Stimulated activated naive B cell treated with anti-CD40 and anti-IgM and Interleukin-4, amounts not matched to agents 10 μg/mL and 1 μg/mL and 100 μg/mL, for 72 hours (primary cell): ENCODE measurements at regions not wholly inside any gene's neighbourhood (a gene's known extent, or its start where the extent isn't known, plus 50 kb on each side); places are given as distances from the start of the nearest gene placed in this dataset.

ENCODE experiments used
- ATAC-seq, 2 donors: fragments of 150-1000 bp; cut with Tn5 transposase; replicated peaks; 2 replicates each; pipeline ENCODE4 v1.10.0; 2021; ENCODE audit warnings: moderate library complexity in 1 of 2
- DNase-seq: peaks from one replicate; pipeline ENCODE4 v3.0.0; 2021
- H3K27ac Mint-ChIP-seq: one replicate; pipeline ENCODE4 v1.8.0; 2022; ENCODE audit warnings: mild to moderate bottlenecking, mixed read lengths
- H3K27me3 Mint-ChIP-seq, 2 donors: one replicate each; pipeline ENCODE4 v1.8.0; 2022; ENCODE audit warnings: mixed read lengths in 2 of 2
- H3K36me3 Mint-ChIP-seq, 2 donors: one replicate each; pipeline ENCODE4 v1.8.0; 2022; ENCODE audit warnings: mixed read lengths in 2 of 2, mild to moderate bottlenecking in 1 of 2
- H3K4me1 Mint-ChIP-seq, 2 donors: one replicate each; pipeline ENCODE4 v1.8.0; 2022; ENCODE audit warnings: mixed read lengths in 2 of 2, mild to moderate bottlenecking in 1 of 2
- H3K4me3 Mint-ChIP-seq, 2 donors: one replicate each; pipeline ENCODE4 v1.8.0; 2022; ENCODE audit warnings: mild to moderate bottlenecking in 2 of 2, mixed read lengths in 2 of 2, moderate library complexity in 1 of 2
- H3K9me3 Mint-ChIP-seq, 2 donors: one replicate each; pipeline ENCODE4 v1.8.0; 2022; ENCODE audit warnings: mixed read lengths in 2 of 2, mild to moderate bottlenecking in 1 of 2

DNA sequence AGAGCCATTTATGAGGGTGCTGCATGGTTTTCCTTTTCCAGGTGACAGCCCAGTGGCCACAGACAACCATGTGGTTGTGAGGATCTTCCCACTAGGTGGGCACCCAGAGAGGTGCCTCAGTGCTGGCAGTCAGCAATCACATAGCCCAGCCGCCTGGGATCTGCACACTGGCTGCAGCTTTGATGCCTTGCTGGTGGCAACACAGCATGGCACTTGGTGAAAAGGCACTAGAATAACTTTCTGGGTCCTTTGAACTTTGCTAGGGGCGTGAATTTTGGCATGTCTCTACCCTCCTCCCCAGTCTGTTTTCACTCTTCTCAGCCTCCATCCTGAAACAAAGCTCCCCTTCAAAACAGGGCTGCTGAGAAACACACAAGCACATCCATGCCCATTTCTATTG is 108.8 kb upstream of the RPL34 start:
- peaks cover 10 to 13% of the 10 kb centered on the region in 2 donors for H3K27me3 Mint-ChIP-seq
- peaks cover 9 to 11% of the 10 kb centered on the region in 2 donors for H3K9me3 Mint-ChIP-seq
- peaks cover 5 to 10% of the 10 kb centered on the region in 2 donors for H3K4me1 Mint-ChIP-seq
- no peak for ATAC-seq
- H3K4me3 Mint-ChIP-seq, result no peak overlapping the region
- H3K27ac Mint-ChIP-seq, result no peak overlapping the region
- H3K36me3 Mint-ChIP-seq, result peaks cover 0 to 3% of the 10 kb centered on the region in 2 donors
- no peak for DNase-seq

GRCh38 chr4:108502356-108502755 is 118.0 kb upstream of the RPL34 start:
- Mint-ChIP-seq H3K4me1 (peaks cover 2 to 14% of the 10 kb centered on the region in 2 donors), H3K9me3 (peaks cover 10 to 15% of the 10 kb centered on the region in 2 donors), H3K36me3 (peaks cover 3 to 8% of the 10 kb centered on the region in 2 donors), H3K27ac (no peak overlapping the region), H3K4me3 (no peak overlapping the region), H3K27me3 (no peaks in the 10 kb centered on the region)
- ATAC-seq, result no peak
- no peak for DNase-seq

GRCh38 chr4:108498925-108499324 is 121.5 kb upstream of the RPL34 start:
- no peak overlapping the region for H3K4me3 Mint-ChIP-seq
- ATAC-seq (no peak), DNase-seq (no peak)
- H3K4me1 Mint-ChIP-seq, result peaks cover 2 to 14% of the 10 kb centered on the region in 2 donors
- H3K36me3 Mint-ChIP-seq, result peaks cover 0 to 8% of the 10 kb centered on the region in 2 donors
- peaks cover 13 to 16% of the 10 kb centered on the region in 2 donors for H3K9me3 Mint-ChIP-seq
- no peak overlapping the region for H3K27ac Mint-ChIP-seq
- H3K27me3 Mint-ChIP-seq, result no peaks in the 10 kb centered on the region

DNA sequence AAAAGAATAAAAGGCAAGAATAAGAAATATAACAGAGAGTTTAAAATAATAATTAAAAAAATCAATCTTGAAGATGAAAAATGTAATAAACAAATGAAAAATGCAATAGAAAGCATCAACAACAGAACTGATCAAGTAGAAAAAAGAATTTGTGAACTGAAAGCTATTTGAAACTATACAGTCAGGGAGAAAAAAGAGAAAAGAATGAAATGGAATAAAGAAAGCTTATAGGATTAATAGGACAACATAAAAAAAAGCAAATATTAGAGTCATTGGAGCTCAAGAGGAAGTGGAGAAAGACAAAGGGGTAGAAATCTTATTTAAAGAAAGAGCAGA is 126.8 kb upstream of the RPL34 start:
- DNase-seq (no peak), ATAC-seq (no peak)
- peaks cover 21 to 24% of the 10 kb centered on the region in 2 donors for H3K9me3 Mint-ChIP-seq
- H3K27me3 Mint-ChIP-seq, result peaks cover 0 to 3% of the 10 kb centered on the region in 2 donors
- no peak overlapping the region for H3K27ac Mint-ChIP-seq
- H3K4me1 Mint-ChIP-seq, result peaks cover 2 to 12% of the 10 kb centered on the region in 2 donors
- peaks cover 2 to 9% of the 10 kb centered on the region in 2 donors for H3K36me3 Mint-ChIP-seq
- no peak overlapping the region for H3K4me3 Mint-ChIP-seq

GRCh38 chr4:108492816-108493595 is 127.4 kb upstream of the RPL34 start:
- Mint-ChIP-seq H3K27me3 (peaks cover 0 to 3% of the 10 kb centered on the region in 2 donors), H3K4me3 (no peak overlapping the region), H3K4me1 (peaks cover 2 to 6% of the 10 kb centered on the region in 2 donors), H3K27ac (no peak overlapping the region), H3K9me3 (peaks cover 20 to 21% of the 10 kb centered on the region in 2 donors), H3K36me3 (peaks cover 2 to 9% of the 10 kb centered on the region in 2 donors)
- DNase-seq, result no peak
- no peak for ATAC-seq

DNA sequence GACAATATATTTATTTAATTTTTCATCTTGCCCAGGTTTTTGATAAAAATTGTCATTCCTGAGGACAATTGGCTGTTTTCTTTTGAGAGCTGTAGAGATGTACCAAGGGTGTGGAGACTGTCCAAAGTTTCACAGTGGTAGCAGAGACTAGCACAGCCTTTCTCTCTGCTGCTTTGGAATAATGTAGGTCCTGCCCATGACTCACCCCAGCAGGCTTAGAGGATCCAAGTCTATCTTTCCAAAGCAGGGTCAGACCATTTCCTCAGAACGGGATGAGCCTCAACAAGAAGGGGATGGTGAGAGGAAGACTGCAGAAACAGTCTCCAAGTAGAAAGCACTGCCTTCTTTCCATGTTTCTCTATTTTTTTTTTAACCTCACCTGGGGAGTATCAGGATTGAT is 131.5 kb upstream of the RPL34 start:
- Mint-ChIP-seq H3K36me3 (peaks cover 2 to 6% of the 10 kb centered on the region in 2 donors), H3K4me1 (no peaks in the 10 kb centered on the region), H3K4me3 (no peak overlapping the region), H3K27me3 (peaks cover 0 to 3% of the 10 kb centered on the region in 2 donors), H3K27ac (no peak overlapping the region), H3K9me3 (peaks cover 9 to 13% of the 10 kb centered on the region in 2 donors)
- no peak for ATAC-seq
- DNase-seq, result no peak

DNA sequence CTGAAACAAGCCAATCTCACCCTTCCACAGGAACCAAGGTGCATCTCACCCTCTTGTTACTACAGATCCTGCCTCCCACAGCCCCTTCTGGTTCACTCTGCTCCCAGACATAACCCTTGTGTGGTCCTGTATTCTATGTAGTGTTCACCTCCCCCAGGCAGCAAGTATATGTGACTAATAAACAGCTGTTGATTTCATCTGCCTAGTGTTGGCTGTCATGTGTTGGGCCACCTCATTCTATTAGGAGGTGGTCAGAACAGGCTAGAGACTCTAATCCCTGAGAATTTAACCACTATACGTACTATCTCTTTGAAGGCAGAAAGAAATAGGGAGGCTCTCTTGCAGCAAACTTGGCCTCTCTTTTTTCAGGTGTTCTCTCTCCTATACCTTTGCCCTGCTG is 134.3 kb upstream of the RPL34 start:
- Mint-ChIP-seq H3K27me3 (peaks cover 0 to 3% of the 10 kb centered on the region in 2 donors), H3K9me3 (no peaks in the 10 kb centered on the region), H3K36me3 (no peaks in the 10 kb centered on the region), H3K27ac (no peak overlapping the region), H3K4me1 (peaks cover 2 to 5% of the 10 kb centered on the region in 2 donors), H3K4me3 (no peak overlapping the region)
- ATAC-seq (no peak), DNase-seq (no peak)

DNA sequence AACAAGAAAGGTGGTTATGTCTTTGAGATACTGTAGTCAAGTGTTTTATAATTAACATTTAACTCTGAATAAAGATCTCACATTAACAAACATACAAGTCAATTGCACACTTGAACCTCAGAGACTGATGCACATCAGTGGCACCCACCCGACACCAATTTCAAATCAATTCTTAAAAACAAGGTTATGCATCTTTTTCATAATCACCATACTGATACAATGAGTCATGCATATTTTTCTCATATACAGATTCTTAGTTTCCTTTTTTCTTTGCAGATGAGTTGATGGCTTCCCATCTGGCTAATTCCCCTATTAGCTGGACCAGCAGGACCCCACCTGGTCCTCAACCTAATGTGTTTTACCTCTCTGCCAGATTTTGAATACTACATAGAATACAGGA is 136.2 kb upstream of the RPL34 start:
- ATAC-seq (no peak), DNase-seq (no peak)
- H3K36me3 Mint-ChIP-seq, result no peaks in the 10 kb centered on the region

DNA sequence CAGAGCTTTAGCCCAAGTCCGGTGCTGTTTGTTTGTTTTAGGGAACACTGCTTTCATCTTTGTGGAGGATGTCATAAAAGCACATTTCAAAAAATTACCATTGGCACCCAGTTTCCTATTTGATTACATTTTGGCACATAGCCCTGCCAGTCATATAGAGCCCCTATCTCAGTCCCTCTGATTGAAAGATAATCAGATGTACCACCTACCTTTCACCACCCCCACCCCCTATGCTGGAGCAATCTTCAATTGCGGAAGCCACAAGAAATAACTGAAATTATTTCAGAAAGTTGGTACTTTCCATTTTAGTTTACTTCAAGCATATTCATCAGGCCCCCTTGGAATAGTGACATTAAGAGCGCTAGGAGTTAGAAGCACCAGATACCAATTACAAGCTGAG is 136.7 kb upstream of the RPL34 start:
- DNase-seq (no peak), ATAC-seq (no peak)
- Mint-ChIP-seq H3K27me3 (no peaks in the 10 kb centered on the region), H3K4me3 (no peak overlapping the region), H3K9me3 (no peaks in the 10 kb centered on the region), H3K27ac (no peak overlapping the region), H3K36me3 (no peaks in the 10 kb centered on the region), H3K4me1 (peaks cover 2 to 5% of the 10 kb centered on the region in 2 donors)

More for the DNA sequence above, 136.2 kb upstream of the RPL34 start:
- Mint-ChIP-seq H3K27ac (no peak overlapping the region), H3K4me1 (peaks cover 2 to 5% of the 10 kb centered on the region in 2 donors), H3K4me3 (no peak overlapping the region), H3K9me3 (no peaks in the 10 kb centered on the region), H3K27me3 (peaks cover 0 to 1% of the 10 kb centered on the region in 2 donors)

GRCh38 chr4:108483079-108483478 is 137.3 kb upstream of the RPL34 start:
- Mint-ChIP-seq H3K9me3 (no peaks in the 10 kb centered on the region), H3K4me3 (no peak overlapping the region), H3K36me3 (no peaks in the 10 kb centered on the region), H3K27me3 (no peaks in the 10 kb centered on the region), H3K27ac (no peak overlapping the region), H3K4me1 (peaks cover 2 to 5% of the 10 kb centered on the region in 2 donors)
- no peak for DNase-seq
- no peak for ATAC-seq

GRCh38 chr4:108480881-108481280 is 139.5 kb upstream of the RPL34 start:
- Mint-ChIP-seq H3K36me3 (no peaks in the 10 kb centered on the region), H3K27me3 (no peaks in the 10 kb centered on the region), H3K4me1 (peaks cover 2 to 5% of the 10 kb centered on the region in 2 donors), H3K27ac (no peak overlapping the region), H3K4me3 (no peak overlapping the region), H3K9me3 (no peaks in the 10 kb centered on the region)
- no peak for ATAC-seq
- DNase-seq, result no peak

GRCh38 chr4:108477527-108478108 is 142.8 kb upstream of the RPL34 start:
- ATAC-seq (no peak), DNase-seq (no peak)
- Mint-ChIP-seq H3K36me3 (no peaks in the 10 kb centered on the region), H3K9me3 (no peaks in the 10 kb centered on the region), H3K4me1 (no peaks in the 10 kb centered on the region), H3K27ac (no peak overlapping the region), H3K27me3 (no peaks in the 10 kb centered on the region), H3K4me3 (no peak overlapping the region)

DNA sequence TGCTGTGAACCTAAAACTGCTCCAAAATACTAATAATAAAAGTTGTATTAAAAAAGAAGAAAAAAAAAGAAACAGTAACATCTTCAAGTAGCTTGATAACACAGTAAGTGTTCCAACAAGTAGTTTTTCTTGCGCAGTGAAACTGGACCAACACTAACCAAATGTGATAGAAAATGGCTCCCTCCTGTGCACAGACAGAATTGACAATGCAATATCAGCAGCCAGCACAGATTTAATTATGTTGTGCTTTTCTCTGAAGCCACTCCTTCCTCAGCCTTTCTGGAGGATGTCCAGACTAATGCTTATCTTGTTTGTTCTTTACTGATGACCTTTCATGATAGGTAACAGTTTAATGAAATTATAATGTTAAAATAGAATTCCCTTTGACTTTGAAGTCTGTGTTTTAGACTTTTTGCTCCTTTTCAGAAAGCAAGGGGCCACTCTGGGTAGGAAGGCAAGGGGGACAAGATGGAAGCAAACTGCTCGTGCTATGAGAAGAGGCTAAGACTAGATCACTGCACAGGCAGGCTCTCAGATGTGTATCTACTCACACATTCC is 147.1 kb upstream of the RPL34 start:
- no peak overlapping the region for H3K27ac Mint-ChIP-seq
- ATAC-seq (no peak), DNase-seq (no peak)
- H3K4me1 Mint-ChIP-seq, result no peaks in the 10 kb centered on the region
- no peak overlapping the region for H3K4me3 Mint-ChIP-seq
- no peaks in the 10 kb centered on the region for H3K36me3 Mint-ChIP-seq
- H3K27me3 Mint-ChIP-seq, result no peaks in the 10 kb centered on the region
- no peaks in the 10 kb centered on the region for H3K9me3 Mint-ChIP-seq

DNA sequence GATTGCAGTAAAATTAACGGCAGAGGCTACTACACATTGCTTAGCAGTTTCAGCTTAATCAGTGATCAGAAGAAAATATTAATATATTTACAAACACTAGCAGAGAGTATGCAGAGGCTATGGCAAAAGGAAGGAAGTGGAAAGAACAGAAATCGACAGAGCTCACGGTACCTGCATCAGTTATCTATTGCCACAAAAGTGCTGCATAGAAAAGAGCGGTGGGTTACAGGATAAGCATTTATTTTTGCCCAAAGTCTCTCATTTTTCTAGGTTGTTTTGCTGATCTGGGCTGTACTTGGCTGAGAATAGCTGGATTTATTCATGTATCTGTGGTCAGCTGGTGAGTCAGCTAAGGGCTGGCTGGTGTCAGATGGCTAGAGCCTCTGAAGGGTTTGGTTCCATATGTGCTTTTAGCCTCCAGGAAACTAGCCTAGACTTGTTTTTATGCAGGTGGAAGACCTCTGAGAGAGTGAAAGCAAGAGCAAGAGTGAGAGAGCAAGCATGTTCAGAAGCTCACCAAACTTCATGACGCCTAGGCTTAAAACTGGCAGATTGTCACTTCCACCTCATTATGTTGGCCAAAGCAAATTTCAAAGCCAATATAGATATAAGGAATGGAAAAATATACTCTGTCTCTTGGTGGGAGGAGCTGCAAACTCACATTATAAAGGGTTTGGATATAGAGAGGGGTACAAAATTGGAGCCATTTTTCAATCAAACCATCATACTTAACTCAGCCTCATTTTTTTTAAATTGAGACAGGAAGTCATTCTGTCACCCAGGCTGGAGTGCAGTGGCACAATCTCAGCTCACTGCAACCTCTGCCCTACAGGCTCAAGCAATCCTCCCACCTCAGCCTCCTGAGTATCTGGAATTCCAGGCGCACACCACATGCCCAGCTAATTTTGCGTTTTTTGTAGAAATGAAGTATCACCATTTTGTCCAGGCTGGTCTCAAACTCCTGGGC is 153.2 kb upstream of the RPL34 start:
- H3K4me3 Mint-ChIP-seq, result no peak overlapping the region
- ATAC-seq (peak in 1 of 2 donors; percentile 45), DNase-seq (no peak)
- no peaks in the 10 kb centered on the region for H3K36me3 Mint-ChIP-seq
- no peaks in the 10 kb centered on the region for H3K9me3 Mint-ChIP-seq
- H3K4me1 Mint-ChIP-seq, result no peaks in the 10 kb centered on the region
- no peak overlapping the region for H3K27ac Mint-ChIP-seq
- H3K27me3 Mint-ChIP-seq, result peaks cover 0 to 4% of the 10 kb centered on the region in 2 donors
